NCI-H2081 (cell line): ENCODE measurements at regions not wholly inside any gene's neighbourhood (a gene's known extent, or its start where the extent isn't known, plus 50 kb on each side); places are given as distances from the start of the nearest gene placed in this dataset.

Experiments
- DNase-seq, 2 experiments: peaks; one replicate each; lab custom pipeline; 2025; lab: John Stamatoyannopoulos, UW

- no peak for DNase-seq
Observed at GRCh38 chr10:128713874-128714570, 587.8 kb upstream of the MKI67 start.

- DNase-seq: no peak
Observed at GRCh38 chr10:128714644-128715415, 588.6 kb upstream of the MKI67 start.

GRCh38 chr10:128716181-128716580 is 590.0 kb upstream of the MKI67 start:
- DNase-seq: no peak

- no peak for DNase-seq
Observed at GRCh38 chr10:128721963-128722445, 595.8 kb upstream of the MKI67 start.

- DNase-seq: no peak
Observed at GRCh38 chr10:128722947-128723346, 596.7 kb upstream of the MKI67 start.

GRCh38 chr10:128723631-128724205 is 597.5 kb upstream of the MKI67 start:
- no peak for DNase-seq

- DNase-seq: no peak
Observed at GRCh38 chr10:128725531-128725930, 599.3 kb upstream of the MKI67 start.

- DNase-seq: no peak
Observed at GRCh38 chr10:128727114-128727513, 600.9 kb upstream of the MKI67 start.

GRCh38 chr10:128729910-128730420 is 603.7 kb upstream of the MKI67 start:
- no peak for DNase-seq

- DNase-seq: no peak
Observed at GRCh38 chr10:128730922-128731321, 604.7 kb upstream of the MKI67 start.

GRCh38 chr10:128734161-128734560 is 607.9 kb upstream of the MKI67 start:
- DNase-seq: no peak

GRCh38 chr10:128734734-128735133 is 608.5 kb upstream of the MKI67 start:
- DNase-seq: no peak

- DNase-seq: no peak
Observed at GRCh38 chr10:128735996-128736395, 609.8 kb upstream of the MKI67 start.

- no peak for DNase-seq
Observed at GRCh38 chr10:128738386-128738915, 612.2 kb upstream of the MKI67 start.

- no peak for DNase-seq
Observed at GRCh38 chr10:128739930-128740329, 613.7 kb upstream of the MKI67 start.

GRCh38 chr10:128741180-128741579 is 615.0 kb upstream of the MKI67 start:
- DNase-seq: no peak

- no peak for DNase-seq
Observed at GRCh38 chr10:128741680-128742079, 615.5 kb upstream of the MKI67 start.

- DNase-seq: no peak
Observed at GRCh38 chr10:128744092-128744491, 617.9 kb upstream of the MKI67 start.

- DNase-seq: no peak
Observed at GRCh38 chr10:128744811-128745305, 618.6 kb upstream of the MKI67 start.

GRCh38 chr10:128747582-128748346 is 621.5 kb upstream of the MKI67 start:
- DNase-seq: no peak

GRCh38 chr10:128751284-128751683 is 625.1 kb upstream of the MKI67 start:
- no peak for DNase-seq

- DNase-seq: no peak
Observed at GRCh38 chr10:128751851-128752250, 625.6 kb upstream of the MKI67 start.
